A549 (cell line): ENCODE measurements at regions not wholly inside any gene's neighbourhood (a gene's known extent, or its start where the extent isn't known, plus 50 kb on each side); places are given as distances from the start of the nearest gene placed in this dataset.

Source experiments
- ATAC-seq, 2 experiments: fragments of 200-7000 bp in 1 of 2; fragments of >200 bp in 1 of 2; cut with Nextera tagmentation in 1 of 2; cut with Tn5 transposase in 1 of 2; 3 replicates each; pipeline versions ENCODE4 v1.8.0 to v1.9.1; 2018 to 2020; ENCODE audit warnings: mild to moderate bottlenecking in 1 of 2, moderate library complexity in 1 of 2
- CTCF ChIA-PET: fragments of 300-600 bp; sonication (Branson Sonifier 250); formaldehyde crosslinking; extraction: SDS; loops from one replicate; lab custom pipeline; 2021; ENCODE audit warnings: antibody characterized with exemption, inconsistent platforms; lab: Yijun Ruan, JAX
- POLR2A ChIA-PET: fragments of 350-600 bp; formaldehyde crosslinking; extraction: SDS; loops from one replicate; lab custom pipeline; 2021; ENCODE audit warnings: antibody characterized with exemption, inconsistent platforms; lab: Yijun Ruan, JAX
- DNase-seq, 2 experiments: peaks; one replicate each; pipeline versions ENCODE4 v3.0.0 to v3.0.0-alpha.2; 2011 to 2016; ENCODE audit warnings: low read depth in 1 of 2, low spot score in 1 of 2
- FAIRE-seq: peaks from 2 replicates; lab custom pipeline; 2011; peaks lifted over from hg19 to GRCh38; lab: Jason Lieb, UNC
- H3K27ac ChIP-seq, 2 experiments: fragments of >200 bp; sonication (Bioruptor Twin); formaldehyde crosslinking; 3 replicates each; pipeline ENCODE4 v1.5.1; 2016 to 2017
- H3K4me1 ChIP-seq: fragments of >200 bp; sonication (Bioruptor Twin); formaldehyde crosslinking; 3 replicates; pipeline ENCODE4 v1.6.1; 2016
- H3K4me2 ChIP-seq: fragments of >200 bp; sonication (Bioruptor Twin); formaldehyde crosslinking; 3 replicates; pipeline ENCODE4 v1.6.1; 2016
- H3K4me3 ChIP-seq: fragments of >200 bp; sonication (Bioruptor Twin); formaldehyde crosslinking; 3 replicates; pipeline ENCODE4 v1.5.1; 2016
- H3K9me3 ChIP-seq: fragments of >200 bp; sonication (Bioruptor Twin); formaldehyde crosslinking; 3 replicates; pipeline ENCODE4 v1.6.1; 2016
- ATOH8 ChIP-seq: fragments of 250-450 bp; sonication (Bioruptor Pico); IDR thresholded peaks from 2 replicates; pipeline ENCODE4 v1.5.0; 2020; ENCODE audit warnings: low read depth, mild to moderate bottlenecking, moderate library complexity
- BHLHE40 ChIP-seq: IDR thresholded peaks from 2 replicates; pipeline ENCODE4 v1.6.1; 2012; ENCODE audit warnings: low read depth, low read length, inconsistent platforms
- CBX2 ChIP-seq: fragments of 200-600 bp; sonication (generic); IDR thresholded peaks from 2 replicates; pipeline ENCODE4 v1.6.1; 2016; ENCODE audit warnings: low read depth, mild to moderate bottlenecking, borderline replicate concordance
- CBX8 ChIP-seq: fragments of 200-600 bp; sonication (generic); IDR thresholded peaks from 2 replicates; pipeline ENCODE4 v1.6.1; 2016
- CEBPB ChIP-seq, 2 experiments: fragments of >200 bp in 1 of 2; sonication (Bioruptor Twin) in 1 of 2; formaldehyde crosslinking in 1 of 2; IDR thresholded peaks; 2 replicates each; pipeline ENCODE4 v1.6.1; 2012 to 2016
- CHD2 ChIP-seq: fragments of 150-350 bp; IDR thresholded peaks from 2 replicates; pipeline ENCODE4 v1.6.1; 2014; ENCODE audit warnings: low read length; ENCODE audit not compliant: partially characterized antibody
- CHD4 ChIP-seq: fragments of 200-600 bp; sonication (generic); IDR thresholded peaks from 2 replicates; pipeline ENCODE4 v1.6.1; 2016; ENCODE audit warnings: antibody characterized with exemption, mild to moderate bottlenecking, borderline replicate concordance
- CTCF ChIP-seq: fragments of >200 bp; sonication (Bioruptor Twin); formaldehyde crosslinking; IDR thresholded peaks from 3 replicates; pipeline ENCODE4 v1.5.1; 2016
- E2F6 ChIP-seq: IDR thresholded peaks from 2 replicates; pipeline ENCODE4 v1.6.1; 2012; ENCODE audit warnings: low read depth, borderline replicate concordance
- EHMT2 ChIP-seq: fragments of 200-600 bp; sonication (generic); IDR thresholded peaks from 2 replicates; pipeline ENCODE4 v1.6.1; 2016; ENCODE audit warnings: antibody characterized with exemption, low read depth, mild to moderate bottlenecking, moderate library complexity
- ESRRA ChIP-seq: fragments of 150-350 bp; IDR thresholded peaks from 2 replicates; pipeline ENCODE4 v1.6.1; 2014; ENCODE audit warnings: mild to moderate bottlenecking, low read length, borderline replicate concordance
- FOSB ChIP-seq: fragments of 250-450 bp; sonication (Bioruptor Pico); IDR thresholded peaks from 2 replicates; pipeline ENCODE4 v1.5.0; 2020; ENCODE audit warnings: mild to moderate bottlenecking, moderate library complexity
- FOXS1 ChIP-seq: fragments of 250-450 bp; sonication (Bioruptor Pico); IDR thresholded peaks from 2 replicates; pipeline ENCODE4 v1.5.0; 2020; ENCODE audit warnings: mild to moderate bottlenecking, moderate library complexity
- GATA3 ChIP-seq: IDR thresholded peaks from 2 replicates; pipeline ENCODE4 v1.6.1; 2012; ENCODE audit warnings: borderline replicate concordance
- HDAC2 ChIP-seq: fragments of 200-600 bp; sonication (generic); IDR thresholded peaks from 2 replicates; pipeline ENCODE4 v1.6.1; 2016
- HOXB13 ChIP-seq: fragments of 250-450 bp; sonication (Bioruptor Pico); IDR thresholded peaks from 2 replicates; pipeline ENCODE4 v1.5.0; 2020; ENCODE audit warnings: low read depth, mild to moderate bottlenecking, moderate library complexity
- JUN ChIP-seq, 2 experiments: fragments of >200 bp; sonication (Bioruptor Twin); formaldehyde crosslinking; IDR thresholded peaks; 2 replicates in 1 of 2; 3 replicates in 1 of 2; pipeline ENCODE4 v1.6.1; 2016 to 2017
- JUNB ChIP-seq: fragments of >200 bp; sonication (Bioruptor Twin); formaldehyde crosslinking; IDR thresholded peaks from 2 replicates; pipeline ENCODE4 v1.6.1; 2016
- MAFK ChIP-seq: fragments of 450-650 bp; IDR thresholded peaks from 2 replicates; pipeline ENCODE4 v1.6.1; 2014; ENCODE audit not compliant: partially characterized antibody
- NFE2L2 ChIP-seq: fragments of 150-350 bp; conservative IDR thresholded peaks from 2 replicates; pipeline ENCODE4 v1.6.1; 2014; ENCODE audit warnings: low read length
- NPAS2 ChIP-seq: fragments of 250-450 bp; sonication (Bioruptor Pico); IDR thresholded peaks from 2 replicates; pipeline ENCODE4 v1.8.0; 2022; ENCODE audit warnings: mild to moderate bottlenecking, moderate library complexity, borderline replicate concordance
- PHF8 ChIP-seq: fragments of 200-600 bp; sonication (generic); IDR thresholded peaks from 2 replicates; pipeline ENCODE4 v1.6.1; 2016; ENCODE audit warnings: low read depth, mild to moderate bottlenecking, antibody characterized with exemption, moderate library complexity, borderline replicate concordance
- POLR2A ChIP-seq: IDR thresholded peaks from 2 replicates; pipeline ENCODE4 v1.6.1; 2012; ENCODE audit warnings: mild to moderate bottlenecking, low read length
- POLR2AphosphoS2 ChIP-seq: conservative IDR thresholded peaks from 2 replicates; pipeline ENCODE4 v1.6.1; 2012; ENCODE audit warnings: low read length, improper control_type of control experiment, inconsistent platforms
- RAD21 ChIP-seq, 2 experiments: fragments of >200 bp in 1 of 2; sonication (Bioruptor Twin) in 1 of 2; formaldehyde crosslinking in 1 of 2; IDR thresholded peaks in 1 of 2; conservative IDR thresholded peaks in 1 of 2; 2 replicates in 1 of 2; 3 replicates in 1 of 2; pipeline ENCODE4 v1.6.1; 2012 to 2018; ENCODE audit warnings: inconsistent platforms in 1 of 2
- RARB ChIP-seq: fragments of 250-450 bp; sonication (Bioruptor Pico); IDR thresholded peaks from 2 replicates; pipeline ENCODE4 v1.8.0; 2021; ENCODE audit warnings: mild to moderate bottlenecking, moderate library complexity
- RNF2 ChIP-seq: fragments of 200-600 bp; sonication (generic); IDR thresholded peaks from 2 replicates; pipeline ENCODE4 v1.6.1; 2016; ENCODE audit warnings: low read depth, mild to moderate bottlenecking, antibody characterized with exemption, moderate library complexity, borderline replicate concordance
- TFCP2L1 ChIP-seq: fragments of 250-450 bp; sonication (Bioruptor Pico); IDR thresholded peaks from 2 replicates; pipeline ENCODE4 v1.5.0; 2021; ENCODE audit warnings: mild to moderate bottlenecking
- TP53 ChIP-seq: fragments of 250-450 bp; sonication (Bioruptor Pico); IDR thresholded peaks from 2 replicates; pipeline ENCODE4 v1.5.0; 2021; ENCODE audit warnings: mild to moderate bottlenecking, moderate library complexity
- USF2 ChIP-seq: fragments of 450-650 bp; IDR thresholded peaks from 2 replicates; pipeline ENCODE4 v1.6.1; 2014; ENCODE audit warnings: antibody characterized with exemption
- ZFP36 ChIP-seq: fragments of 450-650 bp; IDR thresholded peaks from 2 replicates; pipeline ENCODE4 v1.6.1; 2014; ENCODE audit warnings: borderline replicate concordance; ENCODE audit not compliant: partially characterized antibody
- ZNF302 ChIP-seq: fragments of 250-450 bp; sonication (Bioruptor Pico); IDR thresholded peaks from 2 replicates; pipeline ENCODE4 v1.9.0; 2021; ENCODE audit warnings: inconsistent platforms, mild to moderate bottlenecking, moderate library complexity
- ZSCAN20 ChIP-seq: fragments of 250-450 bp; sonication (Bioruptor Pico); IDR thresholded peaks from 2 replicates; pipeline ENCODE4 v1.8.0; 2022; ENCODE audit warnings: mild to moderate bottlenecking, moderate library complexity
- WGBS: methylation state at CpG from one replicate; pipeline ENCODE4 v1.1.6; 2017; ENCODE audit errors: missing lambda C conversion rate; 5-methylcytosine and 5-hydroxymethylcytosine counted together

- Histone ChIP-seq H3K4me2 (no peak overlapping the region), H3K27ac (no peak overlapping the region), H3K9me3 (no peaks in the 10 kb centered on the region), H3K4me1 (peaks cover 20% of the 10 kb centered on the region), H3K4me3 (no peak overlapping the region)
- ChIA-PET POLR2A (no interaction called here), CTCF (interaction anchor here (0.9 to 1.4 kb wide), 3 partner anchors 12 to 292 kb away, joined by 3 to 5 read pairs (median 3); no protein-coding TSS in a partner anchor)
- ATAC-seq (no peak), FAIRE-seq (no peak), DNase-seq (no peak)
- WGBS: 62% methylated on average over 1 of the region's 1 CpG
- no peak for TF ChIP-seq CHD2
- TF ChIP-seq RAD21 (conservative IDR thresholded peaks at IDR 0.05 in 1 of 2, IDR thresholded peaks at IDR 0.05 in 1 of 2): no peak
- TF ChIP-seq HDAC2: no peak
- TF ChIP-seq RNF2: no peak
- no peak for TF ChIP-seq ZFP36
- no peak for TF ChIP-seq JUN (IDR thresholded peaks at IDR 0.05)
- no peak for TF ChIP-seq CBX8
- no peak for TF ChIP-seq ESRRA
- TF ChIP-seq ZSCAN20: no peak
- no peak for TF ChIP-seq MAFK
- no peak for TF ChIP-seq NFE2L2
- TF ChIP-seq E2F6: no peak
- TF ChIP-seq POLR2A: no peak
- TF ChIP-seq EHMT2: no peak
- TF ChIP-seq FOSB (CRISPR knock-in tag): no peak
- TF ChIP-seq TP53: no peak
- TF ChIP-seq CEBPB (IDR thresholded peaks at IDR 0.05): no peak
- no peak for TF ChIP-seq CTCF
Measured at GRCh38 chr7:34224281-34224680, 318.9 kb downstream of the BMPER start.

GRCh38 chr7:34225193-34225592, 319.9 kb downstream of the BMPER start:
- Histone ChIP-seq H3K4me2 (no peak overlapping the region), H3K4me3 (no peak overlapping the region), H3K27ac (no peak overlapping the region), H3K4me1 (peaks cover 20% of the 10 kb centered on the region), H3K9me3 (peaks cover 7% of the 10 kb centered on the region; the same call in 2 of the 3 replicates)
- FAIRE-seq: no peak
- CTCF ChIA-PET: interaction anchor here (1.4 kb wide), 1 partner anchor 11 kb away, joined by 5 read pairs; no protein-coding TSS in a partner anchor
- POLR2A ChIA-PET: no interaction called here
- no peak for DNase-seq
- 76% methylated on average over 5 of the region's 5 CpGs for WGBS
- no peak for TF ChIP-seq ZNF302
- TF ChIP-seq PHF8: no peak
- no peak for TF ChIP-seq POLR2AphosphoS2
- no peak for TF ChIP-seq NPAS2 (CRISPR knock-in tag)
- TF ChIP-seq BHLHE40: no peak
- TF ChIP-seq ATOH8: no peak
- no peak for TF ChIP-seq CHD2
- no peak for TF ChIP-seq ZSCAN20
- no peak for TF ChIP-seq HOXB13 (CRISPR knock-in tag)
- TF ChIP-seq CTCF: no peak
- no peak for TF ChIP-seq GATA3
- TF ChIP-seq CBX2: no peak
- no peak for TF ChIP-seq JUNB
- TF ChIP-seq NFE2L2: no peak
- no peak for TF ChIP-seq USF2
- no peak for TF ChIP-seq MAFK
- no peak for TF ChIP-seq FOXS1 (CRISPR knock-in tag)
- no peak for TF ChIP-seq CHD4
- TF ChIP-seq TFCP2L1 (CRISPR knock-in tag): no peak
- no peak for TF ChIP-seq RARB
- ATAC-seq: no peak
